ENCODE measurements at regions not wholly inside any gene's neighbourhood (a gene's known extent, or its start where the extent isn't known, plus 50 kb on each side); places are given as distances from the start of the nearest gene placed in this dataset.

DNA sequence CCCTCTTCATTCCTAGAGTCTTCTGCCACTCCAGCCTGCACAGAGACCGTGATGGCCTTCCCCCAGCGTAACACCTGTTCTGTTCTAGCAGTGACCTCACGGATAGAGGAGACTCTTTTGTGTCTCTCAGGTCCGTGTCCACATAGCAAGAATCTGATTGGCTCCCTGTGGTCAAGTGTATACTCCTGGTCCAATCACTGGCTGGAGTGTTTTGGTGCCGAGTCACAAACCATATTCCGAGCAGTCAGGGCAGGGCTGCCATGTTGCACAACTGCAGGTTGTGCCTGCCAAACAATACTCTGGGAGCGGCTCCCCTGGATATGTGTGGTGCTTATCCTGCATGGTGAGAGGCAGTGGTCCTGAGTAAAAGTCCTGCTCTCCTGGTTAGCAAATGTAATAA, 402.4 kb downstream of the KCNRG start:
- Histone ChIP-seq H3K27ac (no peak overlapping the region), H3K4me1 (no peaks in the 10 kb centered on the region), H3K36me3 (no peaks in the 10 kb centered on the region), H3K4me3 (no peak overlapping the region), H3K9me3 (no peaks in the 10 kb centered on the region), H3K27me3 (no peaks in the 10 kb centered on the region)
- TF ChIP-seq, protein P1, sequence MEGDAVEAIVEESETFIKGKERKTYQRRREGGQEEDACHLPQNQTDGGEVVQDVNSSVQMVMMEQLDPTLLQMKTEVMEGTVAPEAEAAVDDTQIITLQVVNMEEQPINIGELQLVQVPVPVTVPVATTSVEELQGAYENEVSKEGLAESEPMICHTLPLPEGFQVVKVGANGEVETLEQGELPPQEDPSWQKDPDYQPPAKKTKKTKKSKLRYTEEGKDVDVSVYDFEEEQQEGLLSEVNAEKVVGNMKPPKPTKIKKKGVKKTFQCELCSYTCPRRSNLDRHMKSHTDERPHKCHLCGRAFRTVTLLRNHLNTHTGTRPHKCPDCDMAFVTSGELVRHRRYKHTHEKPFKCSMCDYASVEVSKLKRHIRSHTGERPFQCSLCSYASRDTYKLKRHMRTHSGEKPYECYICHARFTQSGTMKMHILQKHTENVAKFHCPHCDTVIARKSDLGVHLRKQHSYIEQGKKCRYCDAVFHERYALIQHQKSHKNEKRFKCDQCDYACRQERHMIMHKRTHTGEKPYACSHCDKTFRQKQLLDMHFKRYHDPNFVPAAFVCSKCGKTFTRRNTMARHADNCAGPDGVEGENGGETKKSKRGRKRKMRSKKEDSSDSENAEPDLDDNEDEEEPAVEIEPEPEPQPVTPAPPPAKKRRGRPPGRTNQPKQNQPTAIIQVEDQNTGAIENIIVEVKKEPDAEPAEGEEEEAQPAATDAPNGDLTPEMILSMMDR (IDR thresholded peaks at IDR 0.05) = no peak
- no peak for TF ChIP-seq POLR2A (IDR thresholded peaks at IDR 0.05)
- no peak for DNase-seq
- no peak for ATAC-seq
- intact Hi-C loops (cut with DNase I) = no loop called here
- WGBS (ENCODE audit: insufficient coverage, low coverage, low lambda C conversion rate, missing lambda C conversion rate) = 88% methylated on average over 3 of the region's 7 CpGs

DNA sequence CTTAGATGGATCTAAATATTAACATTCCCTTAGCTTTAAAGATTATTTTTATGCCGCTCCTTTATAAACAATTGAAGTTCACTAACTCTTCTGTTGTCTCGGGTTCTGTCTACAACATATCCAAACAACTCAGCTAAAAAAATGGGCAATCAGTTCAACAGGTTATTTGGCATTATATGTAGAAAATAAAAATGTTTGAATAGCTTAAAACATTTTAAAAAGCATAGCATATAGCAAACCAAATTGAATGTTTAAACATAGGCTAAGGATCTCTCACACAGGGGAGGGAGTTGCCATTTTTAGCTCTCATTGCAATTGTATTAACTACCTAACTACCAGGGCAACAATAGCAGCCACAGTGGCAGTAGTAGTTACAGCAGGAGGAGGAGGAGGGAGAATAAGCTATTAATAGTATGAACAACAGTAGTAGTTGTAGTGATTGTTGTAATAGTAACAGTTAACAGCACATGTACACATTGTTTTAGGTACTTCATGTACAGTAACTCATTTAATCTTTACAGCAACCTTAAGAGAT, 404.2 kb downstream of the KCNRG start:
- TF ChIP-seq, protein P1 (IDR thresholded peaks at IDR 0.05) = no peak
- TF ChIP-seq POLR2A (IDR thresholded peaks at IDR 0.05) = no peak
- Histone ChIP-seq H3K27me3 (no peaks in the 10 kb centered on the region), H3K9me3 (no peaks in the 10 kb centered on the region), H3K36me3 (no peaks in the 10 kb centered on the region), H3K4me3 (no peak overlapping the region), H3K27ac (no peak overlapping the region), H3K4me1 (no peaks in the 10 kb centered on the region)
- 80% methylated on average over 2 of the region's 2 CpGs for WGBS (ENCODE audit: insufficient coverage, low coverage, low lambda C conversion rate, missing lambda C conversion rate)
- DNase-seq = no peak
- ATAC-seq = no peak
- intact Hi-C loops (cut with DNase I) = no loop called here

DNA sequence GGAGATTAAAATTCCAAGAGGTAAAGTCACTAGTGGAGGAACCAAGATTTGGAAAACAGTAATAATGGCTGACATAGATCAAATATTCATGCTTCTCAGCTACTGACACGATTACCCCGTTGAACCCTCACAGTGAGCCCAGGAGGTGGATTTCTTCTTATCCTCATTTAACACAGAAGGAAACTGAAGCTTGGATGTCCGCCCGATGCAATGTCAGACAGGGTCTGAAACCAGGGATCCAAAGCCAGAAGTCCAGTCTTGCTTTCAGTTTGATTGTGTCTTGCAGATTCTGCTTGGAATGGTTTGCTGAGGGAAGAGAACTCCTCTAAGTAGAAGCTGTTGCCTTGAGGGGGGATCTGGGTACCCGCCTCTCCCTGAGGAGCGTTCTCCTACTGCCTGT, 404.7 kb downstream of the KCNRG start:
- no peaks in the 10 kb centered on the region for H3K27me3 ChIP-seq
- WGBS (ENCODE audit: insufficient coverage, low coverage, low lambda C conversion rate, missing lambda C conversion rate) = 74% methylated on average over 6 of the region's 6 CpGs
- H3K4me1 ChIP-seq = no peaks in the 10 kb centered on the region
- intact Hi-C loops (cut with DNase I) = no loop called here
- ATAC-seq = no peak
- DNase-seq = no peak
- no peak overlapping the region for H3K4me3 ChIP-seq
- H3K27ac ChIP-seq = no peak overlapping the region
- TF ChIP-seq POLR2A (IDR thresholded peaks at IDR 0.05) = no peak
- TF ChIP-seq, protein P1 (IDR thresholded peaks at IDR 0.05) = no peak
- no peaks in the 10 kb centered on the region for H3K9me3 ChIP-seq
- no peaks in the 10 kb centered on the region for H3K36me3 ChIP-seq

DNA sequence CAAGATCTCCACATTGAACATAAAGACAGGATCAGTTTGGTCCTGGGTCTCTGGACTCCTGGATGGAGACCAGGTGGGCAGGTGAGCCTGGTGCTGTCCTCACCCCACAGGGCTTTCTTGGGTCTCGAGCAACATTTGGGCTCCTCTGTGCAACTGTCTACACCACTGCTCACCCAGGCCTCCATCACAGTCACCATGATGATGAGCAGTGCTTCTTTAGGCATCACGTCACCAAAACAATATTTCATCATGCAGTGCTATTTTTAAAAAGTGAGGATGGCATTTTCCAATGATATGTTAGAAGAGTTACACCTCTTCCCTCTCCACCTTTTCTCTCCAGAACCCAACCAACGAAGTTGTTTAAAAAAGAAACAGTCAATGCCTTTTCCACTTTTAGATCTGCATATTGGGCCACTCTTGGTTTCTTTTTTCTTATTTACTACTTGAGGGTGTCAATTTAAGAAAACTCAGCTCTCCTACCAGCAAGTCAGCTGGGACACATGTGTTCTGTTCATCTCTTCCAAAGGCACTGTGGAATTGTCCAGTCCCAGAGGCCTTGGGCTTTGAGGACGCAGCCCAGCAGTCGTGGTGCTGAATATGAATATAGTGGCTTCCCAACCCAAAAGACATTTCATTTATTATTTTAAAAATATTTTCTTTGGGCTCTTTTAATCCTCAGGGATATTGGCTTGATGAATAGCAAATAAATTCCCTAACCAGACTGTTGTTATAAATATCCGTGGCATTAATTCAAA, 405.7 kb downstream of the KCNRG start:
- ATAC-seq (no peak), DNase-seq (no peak)
- Histone ChIP-seq H3K27ac (no peak overlapping the region), H3K27me3 (no peaks in the 10 kb centered on the region), H3K4me1 (no peaks in the 10 kb centered on the region), H3K9me3 (no peaks in the 10 kb centered on the region), H3K4me3 (no peak overlapping the region), H3K36me3 (no peaks in the 10 kb centered on the region)
- TF ChIP-seq, protein P1 (IDR thresholded peaks at IDR 0.05) = no peak
- no peak for TF ChIP-seq POLR2A (IDR thresholded peaks at IDR 0.05)
- intact Hi-C loops (cut with DNase I) = no loop called here
- 78% methylated on average over 5 of the region's 6 CpGs for WGBS (ENCODE audit: insufficient coverage, low coverage, low lambda C conversion rate, missing lambda C conversion rate)
